ENCODE measurements at regions not wholly inside any gene's neighbourhood (a gene's known extent, or its start where the extent isn't known, plus 50 kb on each side); places are given as distances from the start of the nearest gene placed in this dataset.

DNA sequence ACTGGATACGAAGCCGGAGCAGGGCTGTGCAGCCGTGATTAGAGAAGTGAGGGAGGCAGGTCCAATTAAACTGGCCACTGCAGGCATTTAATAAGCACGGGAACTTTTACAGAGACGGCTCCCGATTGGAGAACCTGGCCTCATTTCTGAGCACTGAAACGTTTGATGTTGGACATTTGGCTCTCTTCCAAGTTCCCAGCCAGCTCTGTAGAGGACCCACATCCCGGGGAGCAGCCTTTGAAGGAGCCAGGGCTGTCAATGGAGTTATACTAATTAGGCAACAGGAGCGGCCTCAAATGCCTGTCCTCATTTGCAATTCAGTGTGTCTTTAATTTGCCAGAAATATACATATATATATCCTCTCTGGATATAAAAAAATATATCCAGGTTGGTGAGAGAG lies 499.4 kb upstream of the C16orf82 start:
- no peak overlapping the region for H2AFZ ChIP-seq (ENCODE audit: low read length)
- TF ChIP-seq EZH2 (IDR thresholded peaks at IDR 0.05; ENCODE audit: low read length, missing control alignments) = no peak
- TF ChIP-seq, protein P1, sequence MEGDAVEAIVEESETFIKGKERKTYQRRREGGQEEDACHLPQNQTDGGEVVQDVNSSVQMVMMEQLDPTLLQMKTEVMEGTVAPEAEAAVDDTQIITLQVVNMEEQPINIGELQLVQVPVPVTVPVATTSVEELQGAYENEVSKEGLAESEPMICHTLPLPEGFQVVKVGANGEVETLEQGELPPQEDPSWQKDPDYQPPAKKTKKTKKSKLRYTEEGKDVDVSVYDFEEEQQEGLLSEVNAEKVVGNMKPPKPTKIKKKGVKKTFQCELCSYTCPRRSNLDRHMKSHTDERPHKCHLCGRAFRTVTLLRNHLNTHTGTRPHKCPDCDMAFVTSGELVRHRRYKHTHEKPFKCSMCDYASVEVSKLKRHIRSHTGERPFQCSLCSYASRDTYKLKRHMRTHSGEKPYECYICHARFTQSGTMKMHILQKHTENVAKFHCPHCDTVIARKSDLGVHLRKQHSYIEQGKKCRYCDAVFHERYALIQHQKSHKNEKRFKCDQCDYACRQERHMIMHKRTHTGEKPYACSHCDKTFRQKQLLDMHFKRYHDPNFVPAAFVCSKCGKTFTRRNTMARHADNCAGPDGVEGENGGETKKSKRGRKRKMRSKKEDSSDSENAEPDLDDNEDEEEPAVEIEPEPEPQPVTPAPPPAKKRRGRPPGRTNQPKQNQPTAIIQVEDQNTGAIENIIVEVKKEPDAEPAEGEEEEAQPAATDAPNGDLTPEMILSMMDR (conservative IDR thresholded peaks at IDR 0.05 in 1 of 2, IDR thresholded peaks at IDR 0.05 in 1 of 2; ENCODE audit: low read depth in 1 of 2, low read length in 2 of 2) = no peak
- no peaks in the 10 kb centered on the region for H4K20me1 ChIP-seq (ENCODE audit: control insufficient read depth, extremely low read depth, insufficient read depth, low read length)
- H3K4me3 ChIP-seq (replicated peaks in 1 of 4; ENCODE audit: control extremely low read depth in 1 of 4, insufficient read depth in 1 of 4, low read depth in 3 of 4, low read length in 4 of 4) = no peak overlapping the region
- no peak overlapping the region for H3K4me2 ChIP-seq (ENCODE audit: extremely low read depth, insufficient read depth, low read length)
- H3K9ac ChIP-seq (ENCODE audit: insufficient read depth, low read length) = no peak overlapping the region
- H3K27me3 ChIP-seq (ENCODE audit: control insufficient read depth, insufficient read depth, low read length) = no peaks in the 10 kb centered on the region
- H3K27ac ChIP-seq (ENCODE audit: insufficient read depth, low read length) = no peak overlapping the region
- no peaks in the 10 kb centered on the region for H3K4me1 ChIP-seq (ENCODE audit: control insufficient read depth, extremely low read depth, insufficient read depth, low read length)
- no peaks in the 10 kb centered on the region for H3K9me3 ChIP-seq (ENCODE audit: control insufficient read depth, insufficient read depth, low read depth, low read length)
- H3K36me3 ChIP-seq (ENCODE audit: control insufficient read depth, insufficient read depth, low read length) = no peaks in the 10 kb centered on the region
- DNase-seq (ENCODE audit: low read depth in 2 of 2) = no peak
- H3K79me2 ChIP-seq (ENCODE audit: control insufficient read depth, insufficient read depth, low read length) = no peaks in the 10 kb centered on the region

DNA sequence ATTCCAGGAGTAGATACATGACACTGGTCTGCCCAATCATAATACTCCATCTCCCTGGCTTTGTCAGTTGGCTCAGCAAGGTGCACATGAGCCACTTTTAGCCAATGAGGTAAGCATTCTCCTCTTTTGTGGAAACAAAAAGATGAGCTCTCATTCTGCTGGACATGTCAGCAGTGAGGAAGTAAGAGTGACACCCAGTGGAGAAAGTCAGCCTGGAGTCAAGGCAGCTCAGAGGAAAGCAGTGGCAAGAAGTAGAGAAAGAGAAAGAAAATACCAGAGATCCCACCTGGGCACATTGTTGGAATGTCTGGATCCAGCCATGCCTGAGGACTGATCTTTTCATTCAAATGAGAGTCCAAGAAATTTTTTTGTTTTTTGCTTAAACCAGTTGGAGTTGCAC lies 496.9 kb upstream of the C16orf82 start:
- no peak overlapping the region for H3K4me3 ChIP-seq (replicated peaks in 1 of 4; ENCODE audit: control extremely low read depth in 1 of 4, insufficient read depth in 1 of 4, low read depth in 3 of 4, low read length in 4 of 4)
- TF ChIP-seq EZH2 (IDR thresholded peaks at IDR 0.05; ENCODE audit: low read length, missing control alignments) = no peak
- TF ChIP-seq, protein P1 (conservative IDR thresholded peaks at IDR 0.05 in 1 of 2, IDR thresholded peaks at IDR 0.05 in 1 of 2; ENCODE audit: low read depth in 1 of 2, low read length in 2 of 2) = no peak
- H3K4me2 ChIP-seq (ENCODE audit: extremely low read depth, insufficient read depth, low read length) = no peak overlapping the region
- no peaks in the 10 kb centered on the region for H3K79me2 ChIP-seq (ENCODE audit: control insufficient read depth, insufficient read depth, low read length)
- H3K4me1 ChIP-seq (ENCODE audit: control insufficient read depth, extremely low read depth, insufficient read depth, low read length) = no peaks in the 10 kb centered on the region
- no peak overlapping the region for H3K9ac ChIP-seq (ENCODE audit: insufficient read depth, low read length)
- no peak for DNase-seq (ENCODE audit: low read depth in 2 of 2)
- no peaks in the 10 kb centered on the region for H3K9me3 ChIP-seq (ENCODE audit: control insufficient read depth, insufficient read depth, low read depth, low read length)
- H2AFZ ChIP-seq (ENCODE audit: low read length) = no peak overlapping the region
- H4K20me1 ChIP-seq (ENCODE audit: control insufficient read depth, extremely low read depth, insufficient read depth, low read length) = no peaks in the 10 kb centered on the region
- H3K27me3 ChIP-seq (ENCODE audit: control insufficient read depth, insufficient read depth, low read length) = no peaks in the 10 kb centered on the region
- no peak overlapping the region for H3K27ac ChIP-seq (ENCODE audit: insufficient read depth, low read length)
- no peaks in the 10 kb centered on the region for H3K36me3 ChIP-seq (ENCODE audit: control insufficient read depth, insufficient read depth, low read length)

DNA sequence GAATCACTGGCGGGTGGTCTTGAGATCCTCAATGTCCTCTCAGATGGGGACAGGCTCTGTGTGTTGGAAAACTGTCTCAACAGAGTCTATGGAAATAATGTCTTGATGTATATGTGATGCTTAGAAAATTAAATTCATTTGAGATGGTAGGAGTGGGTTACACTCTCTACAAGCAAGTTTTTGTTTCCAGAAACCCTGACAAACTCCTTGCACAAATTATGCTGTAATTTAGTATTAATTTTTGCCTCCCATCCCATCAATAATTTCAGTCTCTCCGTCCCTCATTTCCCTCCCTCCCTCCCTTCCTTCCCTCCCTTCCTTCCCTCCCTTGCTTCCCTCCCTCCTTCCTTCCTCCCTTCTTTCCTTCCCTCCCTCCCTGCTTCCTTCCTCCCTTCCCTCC lies 488.0 kb upstream of the C16orf82 start:
- no peaks in the 10 kb centered on the region for H3K79me2 ChIP-seq (ENCODE audit: control insufficient read depth, insufficient read depth, low read length)
- H3K27ac ChIP-seq (ENCODE audit: insufficient read depth, low read length) = no peak overlapping the region
- TF ChIP-seq, protein P1 (conservative IDR thresholded peaks at IDR 0.05 in 1 of 2, IDR thresholded peaks at IDR 0.05 in 1 of 2; ENCODE audit: low read depth in 1 of 2, low read length in 2 of 2) = no peak
- no peak for TF ChIP-seq EZH2 (IDR thresholded peaks at IDR 0.05; ENCODE audit: low read length, missing control alignments)

More for the DNA sequence above, 488.0 kb upstream of the C16orf82 start:
- H3K4me1 ChIP-seq (ENCODE audit: control insufficient read depth, extremely low read depth, insufficient read depth, low read length) = no peaks in the 10 kb centered on the region
- DNase-seq (ENCODE audit: low read depth in 2 of 2) = no peak
- H3K36me3 ChIP-seq (ENCODE audit: control insufficient read depth, insufficient read depth, low read length) = no peaks in the 10 kb centered on the region
- no peaks in the 10 kb centered on the region for H3K9me3 ChIP-seq (ENCODE audit: control insufficient read depth, insufficient read depth, low read depth, low read length)
- H3K4me2 ChIP-seq (ENCODE audit: extremely low read depth, insufficient read depth, low read length) = no peak overlapping the region
- H3K27me3 ChIP-seq (ENCODE audit: control insufficient read depth, insufficient read depth, low read length) = no peaks in the 10 kb centered on the region
- no peak overlapping the region for H3K4me3 ChIP-seq (replicated peaks in 1 of 4; ENCODE audit: control extremely low read depth in 1 of 4, insufficient read depth in 1 of 4, low read depth in 3 of 4, low read length in 4 of 4)
- no peak overlapping the region for H3K9ac ChIP-seq (ENCODE audit: insufficient read depth, low read length)
- no peaks in the 10 kb centered on the region for H4K20me1 ChIP-seq (ENCODE audit: control insufficient read depth, extremely low read depth, insufficient read depth, low read length)
- H2AFZ ChIP-seq (ENCODE audit: low read length) = no peak overlapping the region

Measured in fibroblast of lung (primary cell).